Liver (tissue), 3 donors: ENCODE measurements at regions not wholly inside any gene's neighbourhood (a gene's known extent, or its start where the extent isn't known, plus 50 kb on each side); places are given as distances from the start of the nearest gene placed in this dataset.

Experiments used
- CTCF ChIP-seq: fragments of 150-350 bp; IDR thresholded peaks from 2 replicates; pipeline ENCODE4 v1.5.1; 2017; ENCODE audit warnings: improper control_type of control experiment, low read depth, low read length; ENCODE audit not compliant: missing input control
- GABPA ChIP-seq, 2 donors: IDR thresholded peaks in 1 of 2; conservative IDR thresholded peaks in 1 of 2; 2 replicates each; pipeline ENCODE4 v1.6.1; 2016; ENCODE audit warnings: antibody characterized with exemption in 2 of 2, mild to moderate bottlenecking in 1 of 2, moderate library complexity in 1 of 2
- HNF4G ChIP-seq: IDR thresholded peaks from 2 replicates; pipeline ENCODE4 v1.6.1; 2016; ENCODE audit warnings: antibody characterized with exemption
- JUND ChIP-seq, 2 donors: IDR thresholded peaks; 2 replicates each; pipeline ENCODE4 v1.6.1; 2016; ENCODE audit warnings: antibody characterized with exemption in 2 of 2
- MAX ChIP-seq: IDR thresholded peaks from 2 replicates; pipeline ENCODE4 v1.6.1; 2016; ENCODE audit warnings: antibody characterized with exemption
- NR2F2 ChIP-seq: IDR thresholded peaks from 2 replicates; pipeline ENCODE4 v1.6.1; 2016; ENCODE audit warnings: antibody characterized with exemption
- RAD21 ChIP-seq, 2 donors: IDR thresholded peaks; 2 replicates each; pipeline ENCODE4 v1.6.1; 2016; ENCODE audit warnings: antibody characterized with exemption in 2 of 2, mild to moderate bottlenecking in 2 of 2
- REST ChIP-seq: IDR thresholded peaks from 2 replicates; pipeline ENCODE4 v1.6.1; 2016; ENCODE audit warnings: antibody characterized with exemption, mild to moderate bottlenecking
- SP1 ChIP-seq: IDR thresholded peaks from 2 replicates; pipeline ENCODE4 v1.6.1; 2018; ENCODE audit warnings: antibody characterized with exemption, mild to moderate bottlenecking
- TAF1 ChIP-seq: conservative IDR thresholded peaks from 2 replicates; pipeline ENCODE4 v1.6.1; 2016; ENCODE audit warnings: antibody characterized with exemption, mild to moderate bottlenecking
- YY1 ChIP-seq: IDR thresholded peaks from 2 replicates; pipeline ENCODE4 v1.6.1; 2016; ENCODE audit warnings: antibody characterized with exemption, mild to moderate bottlenecking
- ZBTB33 ChIP-seq: IDR thresholded peaks from 2 replicates; pipeline ENCODE4 v1.6.1; 2016; ENCODE audit warnings: antibody characterized with exemption
- donor health status: healthy.
- donor health status: healthy.

- TF ChIP-seq GABPA (IDR thresholded peaks at IDR 0.05 in 1 of 2, conservative IDR thresholded peaks at IDR 0.05 in 1 of 2) (no peak), SP1 (no peak), CTCF (no peak), HNF4G (no peak), TAF1 (no peak), REST (no peak), RAD21 (IDR thresholded peaks at IDR 0.05) (no peak), YY1 (no peak), MAX (no peak), NR2F2 (no peak), JUND (IDR thresholded peaks at IDR 0.05) (no peak), ZBTB33 (no peak)
Measured at GRCh38 chr6:119683671-119684070, 334.1 kb upstream of the MAN1A1 start.
